Transverse colon (tissue), 4 donors: ENCODE measurements at regions not wholly inside any gene's neighbourhood (a gene's known extent, or its start where the extent isn't known, plus 50 kb on each side); places are given as distances from the start of the nearest gene placed in this dataset.

Source experiments
- CTCF ChIP-seq, 5 experiments: fragments of 200-600 bp in 3 of 5; fragments of 450-650 bp in 2 of 5; sonication (generic) in 3 of 5; IDR thresholded peaks; 1 replicate in 2 of 5; 2 replicates in 3 of 5; pipeline ENCODE4 v1.5.1; 2016 to 2017; ENCODE audit warnings: antibody characterized with exemption in 5 of 5, inconsistent platforms in 3 of 5, mild to moderate bottlenecking in 2 of 5, moderate library complexity in 1 of 5
- EP300 ChIP-seq: sonication (generic); formaldehyde crosslinking; IDR thresholded peaks from one replicate; pipeline ENCODE4 v1.6.1; 2017; ENCODE audit warnings: antibody characterized with exemption, low read depth
- POLR2A ChIP-seq: fragments of 450-650 bp; IDR thresholded peaks from one replicate; pipeline ENCODE4 v1.6.1; 2016; ENCODE audit warnings: antibody characterized with exemption, mild to moderate bottlenecking, moderate library complexity
- POLR2AphosphoS5 ChIP-seq, 3 donors: sonication (generic); formaldehyde crosslinking; IDR thresholded peaks; one replicate each; pipeline ENCODE4 v1.6.1; 2016; ENCODE audit warnings: antibody characterized with exemption in 3 of 3

GRCh38 chr17:79281803-79282202, 207.2 kb downstream of the ENGASE start:
- TF ChIP-seq CTCF (IDR thresholded peaks at IDR 0.05) (no peak), POLR2AphosphoS5 (IDR thresholded peaks at IDR 0.05) (no peak), EP300 (no peak), POLR2A (no peak)
